GM23248 (cell line): ENCODE measurements at regions not wholly inside any gene's neighbourhood (a gene's known extent, or its start where the extent isn't known, plus 50 kb on each side); places are given as distances from the start of the nearest gene placed in this dataset.

Source experiments
- EZH2 ChIP-seq: fragments of 200-600 bp; sonication (generic); IDR thresholded peaks from 2 replicates; pipeline ENCODE4 v1.6.1; 2018; ENCODE audit warnings: antibody characterized with exemption, mild to moderate bottlenecking; ENCODE audit not compliant: insufficient read depth, poor library complexity, severe bottlenecking
- EZH2phosphoT487 ChIP-seq: fragments of 200-600 bp; sonication (generic); IDR thresholded peaks from 2 replicates; pipeline ENCODE4 v1.6.1; 2018; ENCODE audit warnings: antibody characterized with exemption, moderate library complexity, mild to moderate bottlenecking, low read depth; ENCODE audit not compliant: insufficient read depth

DNA sequence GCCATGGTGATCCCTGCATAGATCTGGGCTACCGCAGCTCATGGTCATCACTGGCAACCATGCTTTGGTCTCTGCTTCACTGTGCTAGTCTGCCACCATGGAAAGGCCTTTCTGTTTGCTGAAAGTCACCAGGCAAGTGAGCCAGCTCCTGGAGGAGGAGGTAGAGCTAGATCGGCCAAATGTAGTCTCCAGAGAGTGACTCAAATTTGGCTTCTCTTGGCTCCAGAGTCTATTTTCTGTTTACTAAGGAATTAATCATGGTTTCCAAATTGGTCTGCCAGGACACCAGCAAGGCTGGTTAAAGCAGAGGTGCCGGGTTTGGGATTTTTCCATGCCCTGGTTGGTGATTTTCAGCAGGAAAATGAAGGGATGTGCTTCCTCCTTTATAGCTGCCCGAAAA, 52.7 kb upstream of the IVNS1ABP start:
- no peak for TF ChIP-seq EZH2
- no peak for TF ChIP-seq EZH2phosphoT487
